Neural cell (in vitro differentiated cells): ENCODE measurements at regions not wholly inside any gene's neighbourhood (a gene's known extent, or its start where the extent isn't known, plus 50 kb on each side); places are given as distances from the start of the nearest gene placed in this dataset.

Source experiments
- H2AFZ ChIP-seq: fragments of 200-600, 300-800 bp; sonication (generic), shearing (Covaris generic); 2 replicates; pipeline ENCODE4 v1.6.0; 2014; ENCODE audit warnings: low read depth, mild to moderate bottlenecking, antibody characterized with exemption, low read length, moderate library complexity
- H3F3A ChIP-seq: fragments of 200-600 bp; shearing (Covaris generic); 2 replicates; pipeline ENCODE4 v1.6.1; 2016; ENCODE audit warnings: mild to moderate bottlenecking, moderate library complexity, mixed read lengths, antibody characterized with exemption, low read length; ENCODE audit not compliant: insufficient read depth, poor library complexity, severe bottlenecking
- H3K27ac ChIP-seq: fragments of 200-600, 300-800 bp; sonication (generic), shearing (Covaris generic); 2 replicates; pipeline ENCODE4 v1.5.1; 2014; ENCODE audit warnings: mild to moderate bottlenecking, low read length, moderate library complexity
- H3K27me3 ChIP-seq: fragments of 300-800, 200-600 bp; sonication (generic), shearing (Covaris generic); 2 replicates; pipeline ENCODE4 v1.6.0; 2014; ENCODE audit warnings: mild to moderate bottlenecking, low read depth, low read length, moderate library complexity; ENCODE audit not compliant: insufficient read depth
- H3K36me3 ChIP-seq: fragments of 300-800, 200-600 bp; sonication (generic), shearing (Covaris generic); 2 replicates; pipeline ENCODE4 v1.5.1; 2014; ENCODE audit warnings: mild to moderate bottlenecking, antibody characterized with exemption, low read length, moderate library complexity; ENCODE audit not compliant: insufficient read depth
- H3K4me2 ChIP-seq: fragments of 300-800, 200-600 bp; sonication (generic), shearing (Covaris generic); 2 replicates; pipeline ENCODE4 v1.6.0; 2014; ENCODE audit warnings: mild to moderate bottlenecking, low read length
- H3K4me3 ChIP-seq: fragments of 300-800, 200-600 bp; sonication (generic), shearing (Covaris generic); 2 replicates; pipeline ENCODE4 v1.5.1; 2014; ENCODE audit warnings: mild to moderate bottlenecking, low read length, moderate library complexity
- H3K79me2 ChIP-seq: fragments of 200-600 bp; shearing (Covaris generic); replicated peaks from 2 replicates; pipeline ENCODE4 v1.6.0; 2014; ENCODE audit warnings: mild to moderate bottlenecking, low read length, moderate library complexity; ENCODE audit not compliant: insufficient read depth
- H3K9ac ChIP-seq: fragments of 300-800, 200-600 bp; sonication (generic), shearing (Covaris generic); 2 replicates; pipeline ENCODE4 v1.6.1; 2016; ENCODE audit warnings: mild to moderate bottlenecking, low read length, mixed read lengths
- H3K9me2 ChIP-seq: fragments of 200-600 bp; shearing (Covaris generic); 2 replicates; pipeline ENCODE4 v1.6.1; 2016; ENCODE audit warnings: mild to moderate bottlenecking, low read length, mixed read lengths; ENCODE audit not compliant: insufficient read depth
- H3K9me3 ChIP-seq: fragments of 200-600, 300-800 bp; sonication (generic), shearing (Covaris generic); 2 replicates; pipeline ENCODE4 v1.6.1; 2016; ENCODE audit warnings: mild to moderate bottlenecking, mixed run types, low read length, moderate library complexity, mixed read lengths
- H4K20me1 ChIP-seq: fragments of 200-600 bp; shearing (Covaris generic); 2 replicates; pipeline ENCODE4 v1.6.1; 2016; ENCODE audit warnings: mild to moderate bottlenecking, mixed run types; ENCODE audit not compliant: insufficient read depth
- EP300 ChIP-seq: fragments of 450-650 bp; conservative IDR thresholded peaks from 2 replicates; pipeline ENCODE4 v1.6.1; 2014; ENCODE audit warnings: antibody characterized with exemption, mild to moderate bottlenecking, moderate library complexity; ENCODE audit not compliant: poor library complexity, severe bottlenecking
- EZH2 ChIP-seq: fragments of 200-600, 300-800 bp; shearing (Covaris generic), sonication (generic); IDR thresholded peaks from 2 replicates; pipeline ENCODE4 v1.6.1; 2014; ENCODE audit warnings: antibody characterized with exemption, low read length, borderline replicate concordance, mild to moderate bottlenecking; ENCODE audit not compliant: insufficient read depth, poor library complexity, severe bottlenecking
- MXI1 ChIP-seq: fragments of 450-650 bp; conservative IDR thresholded peaks from 2 replicates; pipeline ENCODE4 v1.6.1; 2014; ENCODE audit warnings: antibody characterized with exemption, mild to moderate bottlenecking; ENCODE audit not compliant: poor library complexity, severe bottlenecking
- POLR2AphosphoS5 ChIP-seq: IDR thresholded peaks from 2 replicates; pipeline ENCODE4 v1.6.1; 2012
- RAD21 ChIP-seq: fragments of 450-650 bp; conservative IDR thresholded peaks from 2 replicates; pipeline ENCODE4 v1.6.1; 2014; ENCODE audit warnings: antibody characterized with exemption, mild to moderate bottlenecking, moderate library complexity
- SMC3 ChIP-seq: fragments of 450-650 bp; conservative IDR thresholded peaks from 2 replicates; pipeline ENCODE4 v1.6.1; 2014; ENCODE audit warnings: antibody characterized with exemption, mild to moderate bottlenecking, moderate library complexity; ENCODE audit not compliant: poor library complexity
- TAF1 ChIP-seq: IDR thresholded peaks from 2 replicates; pipeline ENCODE4 v1.6.1; 2012; ENCODE audit warnings: low read depth
- TF ChIP-seq, protein P1 (sequence below): IDR thresholded peaks from 2 replicates; pipeline ENCODE4 v1.6.1; 2012; ENCODE audit warnings: borderline replicate concordance
- TF ChIP-seq, protein P2 (sequence below): fragments of 450-650 bp; IDR thresholded peaks from 2 replicates; pipeline ENCODE4 v1.5.1; 2014; ENCODE audit warnings: antibody characterized with exemption, mild to moderate bottlenecking, moderate library complexity; ENCODE audit not compliant: poor library complexity, severe bottlenecking

- no peak overlapping the region for H3K4me2 ChIP-seq
- no peaks in the 10 kb centered on the region for H3K36me3 ChIP-seq
- TF ChIP-seq, protein P1, sequence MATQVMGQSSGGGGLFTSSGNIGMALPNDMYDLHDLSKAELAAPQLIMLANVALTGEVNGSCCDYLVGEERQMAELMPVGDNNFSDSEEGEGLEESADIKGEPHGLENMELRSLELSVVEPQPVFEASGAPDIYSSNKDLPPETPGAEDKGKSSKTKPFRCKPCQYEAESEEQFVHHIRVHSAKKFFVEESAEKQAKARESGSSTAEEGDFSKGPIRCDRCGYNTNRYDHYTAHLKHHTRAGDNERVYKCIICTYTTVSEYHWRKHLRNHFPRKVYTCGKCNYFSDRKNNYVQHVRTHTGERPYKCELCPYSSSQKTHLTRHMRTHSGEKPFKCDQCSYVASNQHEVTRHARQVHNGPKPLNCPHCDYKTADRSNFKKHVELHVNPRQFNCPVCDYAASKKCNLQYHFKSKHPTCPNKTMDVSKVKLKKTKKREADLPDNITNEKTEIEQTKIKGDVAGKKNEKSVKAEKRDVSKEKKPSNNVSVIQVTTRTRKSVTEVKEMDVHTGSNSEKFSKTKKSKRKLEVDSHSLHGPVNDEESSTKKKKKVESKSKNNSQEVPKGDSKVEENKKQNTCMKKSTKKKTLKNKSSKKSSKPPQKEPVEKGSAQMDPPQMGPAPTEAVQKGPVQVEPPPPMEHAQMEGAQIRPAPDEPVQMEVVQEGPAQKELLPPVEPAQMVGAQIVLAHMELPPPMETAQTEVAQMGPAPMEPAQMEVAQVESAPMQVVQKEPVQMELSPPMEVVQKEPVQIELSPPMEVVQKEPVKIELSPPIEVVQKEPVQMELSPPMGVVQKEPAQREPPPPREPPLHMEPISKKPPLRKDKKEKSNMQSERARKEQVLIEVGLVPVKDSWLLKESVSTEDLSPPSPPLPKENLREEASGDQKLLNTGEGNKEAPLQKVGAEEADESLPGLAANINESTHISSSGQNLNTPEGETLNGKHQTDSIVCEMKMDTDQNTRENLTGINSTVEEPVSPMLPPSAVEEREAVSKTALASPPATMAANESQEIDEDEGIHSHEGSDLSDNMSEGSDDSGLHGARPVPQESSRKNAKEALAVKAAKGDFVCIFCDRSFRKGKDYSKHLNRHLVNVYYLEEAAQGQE: no peak
- no peak for TF ChIP-seq MXI1
- TF ChIP-seq TAF1: no peak
- TF ChIP-seq EP300: no peak
- no peak for TF ChIP-seq SMC3
- no peak for TF ChIP-seq EZH2
- TF ChIP-seq RAD21: no peak
- no peak for TF ChIP-seq POLR2AphosphoS5
- TF ChIP-seq, protein P2, sequence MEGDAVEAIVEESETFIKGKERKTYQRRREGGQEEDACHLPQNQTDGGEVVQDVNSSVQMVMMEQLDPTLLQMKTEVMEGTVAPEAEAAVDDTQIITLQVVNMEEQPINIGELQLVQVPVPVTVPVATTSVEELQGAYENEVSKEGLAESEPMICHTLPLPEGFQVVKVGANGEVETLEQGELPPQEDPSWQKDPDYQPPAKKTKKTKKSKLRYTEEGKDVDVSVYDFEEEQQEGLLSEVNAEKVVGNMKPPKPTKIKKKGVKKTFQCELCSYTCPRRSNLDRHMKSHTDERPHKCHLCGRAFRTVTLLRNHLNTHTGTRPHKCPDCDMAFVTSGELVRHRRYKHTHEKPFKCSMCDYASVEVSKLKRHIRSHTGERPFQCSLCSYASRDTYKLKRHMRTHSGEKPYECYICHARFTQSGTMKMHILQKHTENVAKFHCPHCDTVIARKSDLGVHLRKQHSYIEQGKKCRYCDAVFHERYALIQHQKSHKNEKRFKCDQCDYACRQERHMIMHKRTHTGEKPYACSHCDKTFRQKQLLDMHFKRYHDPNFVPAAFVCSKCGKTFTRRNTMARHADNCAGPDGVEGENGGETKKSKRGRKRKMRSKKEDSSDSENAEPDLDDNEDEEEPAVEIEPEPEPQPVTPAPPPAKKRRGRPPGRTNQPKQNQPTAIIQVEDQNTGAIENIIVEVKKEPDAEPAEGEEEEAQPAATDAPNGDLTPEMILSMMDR: no peak
- no peaks in the 10 kb centered on the region for H3K9me2 ChIP-seq
- no peak overlapping the region for H3K9ac ChIP-seq
- no peaks in the 10 kb centered on the region for H3K27me3 ChIP-seq
- no peak overlapping the region for H3K4me3 ChIP-seq
- no peaks in the 10 kb centered on the region for H3K9me3 ChIP-seq
- H3K79me2 ChIP-seq: no peaks in the 10 kb centered on the region
- no peak overlapping the region for H2AFZ ChIP-seq
- H4K20me1 ChIP-seq: no peaks in the 10 kb centered on the region
- no peak overlapping the region for H3K27ac ChIP-seq
- H3F3A ChIP-seq: no peaks in the 10 kb centered on the region
Measured at GRCh38 chr18:41703744-41704530, 251.1 kb upstream of the PIK3C3 start.

DNA sequence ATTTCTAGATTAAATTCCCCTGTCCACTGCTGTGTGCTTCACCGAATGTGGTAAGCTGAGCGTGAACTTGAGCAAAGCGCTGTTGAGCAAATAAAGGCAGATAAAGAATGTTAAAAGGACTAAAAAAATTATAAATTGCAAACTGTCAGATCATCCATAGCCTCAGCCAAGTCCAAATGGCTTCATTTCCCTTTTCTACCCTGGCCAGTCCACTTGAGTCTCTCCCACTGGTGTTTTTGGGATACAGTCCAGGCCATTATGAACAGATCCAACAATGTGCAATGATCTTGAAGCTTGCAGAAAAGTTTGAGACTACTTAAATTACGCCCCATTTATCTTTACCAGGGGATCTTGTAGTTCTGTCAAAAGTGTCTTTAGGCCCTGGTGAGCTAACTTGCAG lies 254.6 kb upstream of the PIK3C3 start:
- no peaks in the 10 kb centered on the region for H3F3A ChIP-seq
- H3K4me3 ChIP-seq: no peak overlapping the region
- H3K9me2 ChIP-seq: no peaks in the 10 kb centered on the region
- no peaks in the 10 kb centered on the region for H3K27me3 ChIP-seq
- no peak for TF ChIP-seq MXI1
- TF ChIP-seq TAF1: no peak
- no peak for TF ChIP-seq EP300
- TF ChIP-seq, protein P2: no peak
- TF ChIP-seq, protein P1: no peak
- no peak for TF ChIP-seq RAD21
- no peak for TF ChIP-seq EZH2
- TF ChIP-seq POLR2AphosphoS5: no peak
- TF ChIP-seq SMC3: no peak
- H3K4me2 ChIP-seq: no peak overlapping the region
- no peaks in the 10 kb centered on the region for H3K9me3 ChIP-seq
- H4K20me1 ChIP-seq: no peaks in the 10 kb centered on the region
- H2AFZ ChIP-seq: no peak overlapping the region
- no peaks in the 10 kb centered on the region for H3K79me2 ChIP-seq
- H3K27ac ChIP-seq: peak overlapping the region; percentile 17
- H3K36me3 ChIP-seq: no peaks in the 10 kb centered on the region
- no peak overlapping the region for H3K9ac ChIP-seq
